Neural progenitor cell (in vitro differentiated cells): ENCODE measurements at regions not wholly inside any gene's neighbourhood (a gene's known extent, or its start where the extent isn't known, plus 50 kb on each side); places are given as distances from the start of the nearest gene placed in this dataset.

Experiments used
- EZH2 ChIP-seq: fragments of 200-600 bp; sonication (generic); IDR thresholded peaks from 2 replicates; pipeline ENCODE4 v1.6.1; 2017; ENCODE audit warnings: antibody characterized with exemption, mild to moderate bottlenecking, moderate library complexity
- TF ChIP-seq, protein P1 (sequence below): fragments of 200-600 bp; sonication (generic); IDR thresholded peaks from 2 replicates; pipeline ENCODE4 v1.5.1; 2017; ENCODE audit warnings: antibody characterized with exemption, mild to moderate bottlenecking

DNA sequence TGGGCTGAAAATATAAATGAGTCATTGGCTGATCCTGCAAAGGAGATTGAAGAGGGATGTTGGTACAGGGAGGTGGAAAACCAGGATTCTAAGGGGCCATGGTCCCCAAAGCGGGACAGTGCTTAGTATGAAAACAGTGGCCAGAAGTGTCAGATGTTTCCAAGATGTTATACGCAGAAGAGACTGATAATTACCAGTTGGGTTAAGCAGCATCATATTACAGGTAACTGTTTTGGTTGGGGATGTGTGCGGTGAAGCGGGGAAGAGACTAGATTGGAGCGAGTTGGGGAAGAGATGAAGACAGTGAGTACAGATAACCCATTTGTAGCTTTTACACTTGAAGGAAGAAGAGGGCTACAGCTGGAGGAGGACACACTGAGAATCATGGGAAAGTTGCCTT lies 80.8 kb downstream of the PLEKHG1 start:
- TF ChIP-seq, protein P1, sequence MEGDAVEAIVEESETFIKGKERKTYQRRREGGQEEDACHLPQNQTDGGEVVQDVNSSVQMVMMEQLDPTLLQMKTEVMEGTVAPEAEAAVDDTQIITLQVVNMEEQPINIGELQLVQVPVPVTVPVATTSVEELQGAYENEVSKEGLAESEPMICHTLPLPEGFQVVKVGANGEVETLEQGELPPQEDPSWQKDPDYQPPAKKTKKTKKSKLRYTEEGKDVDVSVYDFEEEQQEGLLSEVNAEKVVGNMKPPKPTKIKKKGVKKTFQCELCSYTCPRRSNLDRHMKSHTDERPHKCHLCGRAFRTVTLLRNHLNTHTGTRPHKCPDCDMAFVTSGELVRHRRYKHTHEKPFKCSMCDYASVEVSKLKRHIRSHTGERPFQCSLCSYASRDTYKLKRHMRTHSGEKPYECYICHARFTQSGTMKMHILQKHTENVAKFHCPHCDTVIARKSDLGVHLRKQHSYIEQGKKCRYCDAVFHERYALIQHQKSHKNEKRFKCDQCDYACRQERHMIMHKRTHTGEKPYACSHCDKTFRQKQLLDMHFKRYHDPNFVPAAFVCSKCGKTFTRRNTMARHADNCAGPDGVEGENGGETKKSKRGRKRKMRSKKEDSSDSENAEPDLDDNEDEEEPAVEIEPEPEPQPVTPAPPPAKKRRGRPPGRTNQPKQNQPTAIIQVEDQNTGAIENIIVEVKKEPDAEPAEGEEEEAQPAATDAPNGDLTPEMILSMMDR: no peak
- no peak for TF ChIP-seq EZH2
